ENCODE measurements at regions not wholly inside any gene's neighbourhood (a gene's known extent, or its start where the extent isn't known, plus 50 kb on each side); places are given as distances from the start of the nearest gene placed in this dataset.
"Not testable (repeated sequence)": the region's sequence is repeated elsewhere in the genome, so short reads cannot be mapped to it uniquely, and the experiment has no call there.

GRCh38 chr4:10275696-10276095, 159.1 kb upstream of the WDR1 start:
- no peak for DNase-seq

- DNase-seq = no peak
Measured at GRCh38 chr4:10273030-10273429, 156.4 kb upstream of the WDR1 start.

DNA sequence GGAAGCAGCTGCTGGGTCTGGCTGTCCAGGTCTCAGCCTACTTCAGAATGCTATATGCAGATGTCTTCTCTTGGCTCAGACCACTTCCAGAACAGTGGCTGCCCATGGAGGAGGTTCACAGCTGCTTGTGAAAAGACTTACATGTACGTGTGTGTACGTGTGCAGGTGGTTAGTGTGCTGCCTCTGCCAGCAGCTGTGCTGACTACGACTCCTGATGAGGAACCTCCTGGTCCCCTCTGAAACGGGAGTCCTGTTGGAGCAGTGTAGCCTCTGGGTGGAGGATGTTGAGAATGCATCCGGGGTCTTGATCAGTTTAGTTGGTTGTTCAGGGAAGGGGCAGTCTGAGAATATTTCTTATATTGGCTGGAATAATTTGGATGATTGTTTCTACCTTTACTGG, 155.9 kb upstream of the WDR1 start:
- DNase-seq = no peak

- DNase-seq = no peak
Measured at GRCh38 chr4:10267066-10267465, 150.5 kb upstream of the WDR1 start.

DNA sequence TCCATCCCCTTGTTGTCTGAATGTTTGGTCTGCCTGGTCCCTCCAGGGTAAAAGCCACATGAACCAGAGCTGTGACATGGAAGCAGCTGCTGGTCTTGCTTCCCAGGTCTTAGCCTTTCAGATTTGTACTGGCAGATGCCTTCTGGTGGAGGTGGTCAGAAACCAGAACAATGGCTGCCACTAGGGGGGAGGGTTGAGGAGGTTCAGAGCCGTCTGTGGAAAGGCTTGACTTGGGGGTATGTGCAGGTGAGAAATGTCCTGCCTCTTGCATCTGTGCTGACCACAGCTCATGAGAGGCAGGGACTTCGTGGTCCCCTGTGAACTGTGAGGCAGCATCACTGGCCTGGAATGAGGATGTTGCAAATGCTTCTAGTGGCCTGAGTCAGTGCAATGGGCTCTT, 144.2 kb upstream of the WDR1 start:
- DNase-seq = no peak

- DNase-seq = no peak
Measured at GRCh38 chr4:10259976-10260375, 143.4 kb upstream of the WDR1 start.

DNA sequence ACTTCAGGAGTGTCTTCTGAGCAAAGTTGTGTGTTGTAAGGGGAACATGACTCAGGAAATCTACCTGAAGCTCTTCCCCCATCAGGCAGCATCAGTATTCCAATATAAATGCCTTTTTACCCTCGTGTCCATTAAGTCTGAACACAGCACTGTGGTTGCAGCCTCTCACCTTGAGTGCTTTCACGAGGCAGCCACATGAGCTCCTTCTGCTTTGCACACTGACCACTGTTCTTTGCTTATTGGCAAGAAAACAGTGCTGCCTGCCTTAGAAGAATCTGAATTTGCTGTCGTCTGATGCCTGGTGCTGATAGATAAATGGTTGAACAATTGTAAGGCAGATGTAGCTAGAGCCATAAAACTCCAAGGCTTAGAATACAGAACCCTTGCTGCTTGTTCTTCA, 139.6 kb upstream of the WDR1 start:
- no peak for DNase-seq

GRCh38 chr4:10253765-10254164, 137.2 kb upstream of the WDR1 start:
- no peak for DNase-seq

DNA sequence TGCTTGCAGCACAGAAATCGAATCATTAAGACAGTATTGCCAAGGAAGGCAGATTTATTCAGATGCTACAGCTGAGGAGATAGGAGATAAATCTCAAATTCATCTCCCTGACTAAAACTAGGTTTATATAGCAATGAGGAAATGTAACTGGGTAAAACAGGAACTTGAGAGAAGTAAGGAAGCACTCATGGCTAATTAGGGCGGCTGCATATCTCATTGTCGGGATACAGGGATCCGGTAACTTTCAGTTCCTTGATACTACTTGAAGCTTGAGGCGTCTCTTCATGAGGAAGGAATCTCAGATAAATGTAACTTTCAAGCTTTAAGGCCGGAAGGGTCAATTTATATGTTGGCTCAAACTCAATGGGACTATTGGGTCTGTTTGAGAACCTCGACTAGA, 129.2 kb upstream of the WDR1 start:
- no peak for DNase-seq

GRCh38 chr4:10243856-10244255, 127.3 kb upstream of the WDR1 start:
- peak; percentile 0 for DNase-seq

DNA sequence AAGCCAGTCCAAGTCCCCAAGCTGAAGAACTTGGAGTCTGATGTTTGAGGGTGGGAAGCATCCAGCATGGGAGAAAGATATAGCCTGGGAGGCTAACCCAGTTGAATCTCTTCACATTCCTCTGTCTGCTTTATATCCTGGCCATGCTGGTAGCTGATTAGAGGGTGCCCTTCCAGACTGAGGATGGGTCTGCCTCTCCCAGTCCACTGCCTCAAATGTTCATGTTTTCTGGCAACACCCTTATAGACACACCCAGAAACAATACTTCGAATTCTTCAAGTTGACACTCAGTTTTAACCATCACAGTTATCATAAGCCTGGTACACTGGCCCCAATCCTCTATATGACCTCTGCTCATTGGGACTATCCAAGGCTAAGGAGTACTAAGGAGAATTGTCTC, 124.1 kb upstream of the WDR1 start:
- DNase-seq = no peak

DNA sequence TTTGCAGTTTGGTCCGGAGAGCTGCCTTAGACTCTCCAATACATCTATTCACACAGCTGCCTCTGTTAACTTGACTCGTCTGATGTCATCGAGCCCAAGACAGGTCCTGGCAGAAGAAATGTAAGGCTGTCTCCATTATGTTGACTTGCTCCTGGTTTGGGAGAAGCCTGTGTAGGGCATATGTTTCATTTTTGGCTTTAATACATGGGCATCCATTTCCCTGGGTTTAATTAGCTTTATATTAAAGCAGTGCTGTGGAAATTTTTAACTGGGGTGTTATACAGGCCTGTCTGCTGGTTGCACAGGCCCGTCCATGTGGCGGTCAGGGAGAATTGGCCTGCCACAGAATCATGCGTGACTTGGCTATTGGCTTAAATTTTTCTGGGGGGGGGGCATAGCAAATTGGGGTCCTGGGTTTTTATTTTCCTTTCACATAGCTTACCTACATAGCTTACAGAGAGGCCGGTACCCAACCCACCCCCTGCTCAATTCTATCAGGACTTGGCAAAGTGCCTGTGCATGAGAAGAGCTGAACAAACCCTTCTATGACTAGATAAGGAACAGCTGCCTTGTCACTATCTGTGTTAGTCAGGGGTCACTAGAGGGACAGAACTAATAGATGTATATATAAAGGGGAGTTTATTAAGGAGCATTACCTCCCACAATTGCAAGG, 123.5 kb upstream of the WDR1 start:
- no peak for DNase-seq

- DNase-seq = no peak
Measured at GRCh38 chr4:10237131-10237530, 120.5 kb upstream of the WDR1 start.

DNA sequence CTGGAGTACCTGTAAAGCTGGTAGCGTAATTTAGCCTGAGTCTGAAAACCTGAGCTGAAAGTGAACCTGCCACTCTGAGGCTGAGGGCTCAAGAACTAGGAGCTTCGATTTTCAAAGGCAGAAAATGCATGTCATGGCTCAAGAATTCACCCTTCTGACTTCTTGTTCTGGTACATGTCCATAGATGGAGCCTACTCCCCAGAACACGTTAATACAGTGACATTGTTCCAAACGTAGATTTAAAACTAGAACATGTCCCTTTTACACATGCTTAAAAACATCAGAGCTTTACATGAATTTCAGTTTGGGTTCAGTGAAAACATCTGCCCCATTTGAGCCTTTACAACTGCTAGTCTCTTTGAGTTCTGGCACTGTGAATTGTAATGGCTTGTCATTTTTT, 115.5 kb upstream of the WDR1 start:
- no peak for DNase-seq

DNA sequence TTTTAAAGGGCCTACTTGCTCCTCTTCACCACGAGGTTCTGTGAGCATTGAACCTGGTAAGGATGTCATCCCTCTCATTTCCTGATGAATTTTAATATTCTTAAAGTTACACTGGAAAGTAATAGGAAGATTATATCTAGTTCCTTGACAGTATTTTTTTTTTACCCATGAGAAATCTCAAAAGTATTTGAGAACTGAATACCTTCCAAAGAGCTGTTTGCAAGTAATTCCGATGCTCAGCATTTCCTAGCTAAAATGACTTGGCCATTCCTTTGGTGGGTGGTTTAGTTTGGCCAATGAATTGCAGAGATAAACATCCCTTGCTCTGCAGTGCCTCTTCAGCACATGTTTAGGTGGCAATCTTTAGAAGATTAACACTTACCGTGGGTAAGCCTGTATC, 110.2 kb upstream of the WDR1 start:
- no peak for DNase-seq

DNA sequence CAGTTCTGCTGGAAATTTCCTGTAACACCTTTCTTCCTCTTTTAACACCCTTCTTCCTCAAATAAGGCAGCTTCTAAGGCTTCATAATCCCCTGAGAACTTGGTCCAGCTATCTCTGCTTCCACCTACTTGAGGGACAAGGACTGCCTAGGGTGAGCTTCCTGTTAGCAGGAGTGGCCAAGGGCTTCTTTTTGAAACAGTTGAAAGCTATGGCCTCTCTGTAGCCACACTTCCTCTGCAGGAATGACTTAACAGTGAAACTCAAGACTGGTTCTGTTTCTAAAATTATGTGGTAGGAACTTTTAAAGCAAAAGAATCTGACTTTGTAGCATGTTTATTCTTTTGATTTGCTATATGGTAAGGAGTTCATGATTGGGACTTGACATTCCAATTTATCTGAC, 108.5 kb upstream of the WDR1 start:
- no peak for DNase-seq

DNA sequence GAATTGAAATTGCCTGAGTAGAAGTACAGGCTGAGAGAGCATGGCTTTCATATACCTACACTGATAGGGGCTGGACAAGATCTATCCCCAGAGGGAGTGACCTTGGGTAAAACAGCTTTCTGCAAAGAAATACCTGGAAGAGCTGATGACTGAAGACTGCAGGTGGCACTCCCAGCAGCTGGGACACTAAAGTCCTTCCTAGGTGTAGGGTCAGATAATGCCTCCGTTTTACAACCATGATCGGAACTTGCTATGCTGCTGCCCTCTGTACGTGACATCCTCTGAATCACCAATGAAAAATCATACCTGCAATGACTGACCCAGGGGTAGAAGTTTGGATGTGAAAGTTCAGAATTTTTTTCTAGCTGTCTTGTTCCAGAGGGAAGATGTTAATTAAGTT, 107.2 kb upstream of the WDR1 start:
- DNase-seq = no peak

- not testable (repeated sequence) for DNase-seq
Measured at GRCh38 chr4:10213481-10213880, 96.9 kb upstream of the WDR1 start.

DNA sequence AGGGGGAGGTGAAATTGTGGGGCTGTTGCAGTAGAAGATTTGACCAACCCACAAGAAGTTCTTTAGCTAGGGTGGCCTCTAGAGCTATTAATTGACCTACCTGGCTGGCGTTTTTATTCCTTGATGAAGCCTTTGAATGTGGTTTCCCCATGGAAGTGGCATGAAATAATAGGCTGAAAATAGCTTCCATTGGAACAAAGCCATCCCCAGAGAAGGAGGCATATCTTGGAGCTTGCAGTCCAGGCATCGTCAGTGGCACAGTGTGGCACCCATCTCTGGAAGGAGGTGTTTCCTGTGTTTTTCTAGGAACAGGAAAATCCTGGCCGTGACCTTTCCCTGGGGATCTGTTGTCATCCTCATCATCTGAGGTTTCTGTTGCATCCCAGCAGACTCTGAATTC, 96.3 kb upstream of the WDR1 start:
- no peak for DNase-seq

DNA sequence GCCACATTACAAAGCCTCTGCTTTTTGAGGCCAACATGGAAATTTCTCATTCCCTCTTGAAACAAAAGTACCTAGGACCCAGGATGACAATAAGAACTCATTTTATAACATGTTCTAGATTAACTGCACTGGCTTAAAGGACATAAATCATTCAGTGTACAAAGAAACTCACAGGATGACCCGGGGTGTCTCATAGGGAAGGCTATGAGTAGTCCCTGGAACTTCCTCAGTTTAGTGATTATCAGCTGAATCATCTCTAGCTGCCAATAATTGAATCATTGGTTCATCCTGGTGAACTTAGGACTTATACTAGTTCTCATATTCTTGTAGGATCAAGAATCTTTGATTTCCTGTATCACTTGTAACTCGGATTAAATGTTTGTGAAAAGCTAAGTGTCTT, 95.8 kb upstream of the WDR1 start:
- no peak for DNase-seq

DNA sequence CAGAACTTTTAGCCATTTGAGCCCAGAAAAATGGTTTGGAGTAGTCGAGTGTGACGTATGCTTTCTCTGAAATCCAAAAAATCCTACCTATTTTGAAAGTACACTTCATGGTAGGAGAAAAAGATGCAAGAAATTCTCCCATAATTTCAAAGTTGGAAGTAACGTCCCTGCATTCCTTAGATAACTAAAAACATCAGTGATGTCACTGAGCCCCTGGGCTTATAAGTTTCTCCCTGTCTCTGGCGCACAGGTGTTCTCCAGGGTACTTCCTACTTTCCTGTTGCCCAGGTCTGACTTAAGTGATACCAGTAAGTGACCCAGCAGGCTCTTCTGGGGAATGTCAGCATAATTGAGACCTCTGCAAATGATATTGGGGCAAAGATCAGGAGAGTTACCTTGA, 90.5 kb upstream of the WDR1 start:
- no peak for DNase-seq

DNA sequence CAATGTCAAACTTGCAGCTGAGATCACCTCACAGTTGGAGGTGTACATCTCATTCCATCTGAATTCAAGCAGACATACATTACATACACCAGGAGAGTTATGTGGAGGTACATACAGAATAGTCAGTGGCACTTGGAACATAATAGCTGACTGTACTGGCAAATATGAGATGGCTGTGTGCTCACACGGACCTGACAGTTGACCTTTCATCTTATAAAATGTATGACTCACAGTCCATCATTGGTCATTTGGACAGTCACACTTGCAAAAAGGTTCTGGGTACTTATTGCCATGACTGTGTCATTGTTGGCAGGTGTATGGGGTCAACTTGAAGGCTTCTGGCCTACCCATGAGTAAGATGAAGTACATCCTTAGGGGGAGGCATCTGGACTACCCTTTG, 88.6 kb upstream of the WDR1 start:
- no peak for DNase-seq

GRCh38 chr4:10204401-10205058, 87.9 kb upstream of the WDR1 start:
- DNase-seq = peak; percentile 0

- no peak for DNase-seq
Measured at GRCh38 chr4:10203851-10204250, 87.3 kb upstream of the WDR1 start.

Measured in activated CD4-positive, alpha-beta T cell treated with anti-CD3 and anti-CD28 coated beads, Interleukin-10, Interleukin-2, amounts not matched to agents 100 ng/mL and 50 ng/mL, durations not matched to agents 16 hours and 8 hours (primary cell).